IMR-90 (cell line): ENCODE measurements at regions not wholly inside any gene's neighbourhood (a gene's known extent, or its start where the extent isn't known, plus 50 kb on each side); places are given as distances from the start of the nearest gene placed in this dataset.

Source experiments
- ATAC-seq: fragments of 200-7000 bp; cut with Tn5 transposase; 2 replicates; pipeline ENCODE4 v1.9.1; 2020; ENCODE audit warnings: low read depth, mild to moderate bottlenecking, moderate library complexity
- BruUV-seq: library from RNA; stranded (reverse); fragments of 400-500 nt; replicated peaks from 2 replicates; lab custom pipeline; 2021; lab: Mats Ljungman, UMichigan
- CTCF ChIA-PET: fragments of 300-600 bp; formaldehyde crosslinking; extraction: SDS; loops from one replicate; lab custom pipeline; 2021; ENCODE audit warnings: antibody characterized with exemption; lab: Yijun Ruan, JAX
- POLR2A ChIA-PET: fragments of 300-600 bp; sonication (Branson Sonifier 250); formaldehyde crosslinking; loops from one replicate; lab custom pipeline; 2022; ENCODE audit warnings: antibody characterized with exemption; ENCODE audit not compliant: unreplicated experiment; lab: Charles Lee
- DNase-seq: peaks from one replicate; pipeline ENCODE4 v3.0.0; 2013
- H2AFZ ChIP-seq: replicated peaks from 2 replicates; pipeline ENCODE3; 2013; ENCODE audit warnings: low read length, mild to moderate bottlenecking; ENCODE audit not compliant: poor library complexity
- H2AK5ac ChIP-seq: 2 replicates; pipeline ENCODE4 v1.6.1; 2013; ENCODE audit warnings: low read depth, low read length, inconsistent platforms
- H2AK9ac ChIP-seq: replicated peaks from 2 replicates; pipeline ENCODE3; 2013; ENCODE audit warnings: mild to moderate bottlenecking, low read depth, low read length, moderate library complexity; ENCODE audit not compliant: poor library complexity
- H2BK120ac ChIP-seq: 2 replicates; pipeline ENCODE4 v1.6.1; 2013; ENCODE audit warnings: low read depth, low read length, inconsistent platforms
- H2BK15ac ChIP-seq: 3 replicates; pipeline ENCODE4 v1.6.1; 2013; ENCODE audit warnings: low read depth, low read length, inconsistent platforms
- H2BK20ac ChIP-seq: 2 replicates; pipeline ENCODE4 v1.6.1; 2013; ENCODE audit warnings: low read depth, mild to moderate bottlenecking, inconsistent platforms, low read length, moderate library complexity
- H2BK5ac ChIP-seq: 2 replicates; pipeline ENCODE4 v1.6.1; 2013; ENCODE audit warnings: mild to moderate bottlenecking, low read depth, low read length, inconsistent platforms; ENCODE audit not compliant: poor library complexity, severe bottlenecking
- H3K14ac ChIP-seq: replicated peaks from 2 replicates; pipeline ENCODE4 v1.6.1; 2013; ENCODE audit warnings: low read depth, low read length, inconsistent platforms
- H3K18ac ChIP-seq: 2 replicates; pipeline ENCODE4 v1.6.1; 2013; ENCODE audit warnings: low read depth, low read length, control low read depth
- H3K23ac ChIP-seq: 2 replicates; pipeline ENCODE4 v1.6.1; 2013; ENCODE audit warnings: low read depth, low read length, inconsistent platforms
- H3K27ac ChIP-seq: 2 replicates; pipeline ENCODE4 v1.5.1; 2013; ENCODE audit warnings: mild to moderate bottlenecking, control low read depth, low read length; ENCODE audit not compliant: insufficient read depth
- H3K27me3 ChIP-seq: 2 replicates; pipeline ENCODE4 v1.6.1; 2013; ENCODE audit warnings: low read length; ENCODE audit not compliant: control insufficient read depth, insufficient read depth
- H3K36me3 ChIP-seq: 2 replicates; pipeline ENCODE4 v1.6.1; 2013; ENCODE audit warnings: low read length, mixed read lengths; ENCODE audit not compliant: control insufficient read depth, insufficient read depth
- H3K4ac ChIP-seq: 2 replicates; pipeline ENCODE4 v1.6.1; 2013; ENCODE audit warnings: low read depth, low read length, inconsistent platforms
- H3K4me1 ChIP-seq: 2 replicates; pipeline ENCODE4 v1.6.1; 2013; ENCODE audit warnings: low read length, mixed read lengths; ENCODE audit not compliant: control insufficient read depth, insufficient read depth
- H3K4me2 ChIP-seq: 2 replicates; pipeline ENCODE4 v1.6.1; 2013; ENCODE audit warnings: low read depth, mild to moderate bottlenecking, control low read depth, low read length, moderate library complexity
- H3K4me3 ChIP-seq: 2 replicates; pipeline ENCODE4 v1.5.1; 2013; ENCODE audit warnings: low read depth, mild to moderate bottlenecking, control low read depth, low read length, moderate library complexity; ENCODE audit not compliant: insufficient read depth
- H3K56ac ChIP-seq: 2 replicates; pipeline ENCODE4 v1.6.1; 2013; ENCODE audit warnings: low read length, inconsistent platforms; ENCODE audit not compliant: insufficient read depth; ENCODE audit errors: extremely low read depth
- H3K79me1 ChIP-seq, 2 experiments: 2 replicates each; pipeline ENCODE4 v1.6.1; 2013; ENCODE audit warnings: low read length in 2 of 2, inconsistent platforms in 1 of 2, low read depth in 1 of 2
- H3K9ac ChIP-seq: 2 replicates; pipeline ENCODE4 v1.6.1; 2013; ENCODE audit warnings: low read depth, low read length, control low read depth
- H3K9me1 ChIP-seq: 2 replicates; pipeline ENCODE4 v1.6.1; 2013; ENCODE audit warnings: low read length, inconsistent platforms; ENCODE audit not compliant: insufficient read depth
- H3K9me3 ChIP-seq: 2 replicates; pipeline ENCODE4 v1.6.1; 2013; ENCODE audit warnings: low read length; ENCODE audit not compliant: control insufficient read depth, insufficient read depth
- H4K20me1 ChIP-seq: 2 replicates; pipeline ENCODE4 v1.6.1; 2013; ENCODE audit warnings: low read length, inconsistent platforms; ENCODE audit not compliant: insufficient read depth
- H4K5ac ChIP-seq: 2 replicates; pipeline ENCODE4 v1.6.1; 2013; ENCODE audit warnings: mild to moderate bottlenecking, low read depth, low read length, control low read depth
- H4K8ac ChIP-seq, 2 experiments: 2 replicates each; pipeline ENCODE4 v1.6.1; 2013; ENCODE audit warnings: low read depth in 2 of 2, low read length in 2 of 2, control low read depth in 1 of 2, inconsistent platforms in 1 of 2
- H4K91ac ChIP-seq: 2 replicates; pipeline ENCODE4 v1.6.1; 2013; ENCODE audit warnings: low read depth, low read length, inconsistent platforms; ENCODE audit not compliant: insufficient read depth
- BHLHE40 ChIP-seq: fragments of 150-350 bp; IDR thresholded peaks from 2 replicates; pipeline ENCODE4 v1.6.1; 2016; ENCODE audit warnings: mild to moderate bottlenecking, low read depth, low read length
- CEBPB ChIP-seq: IDR thresholded peaks from 2 replicates; pipeline ENCODE4 v1.6.1; 2012; ENCODE audit warnings: low read depth, low read length, improper control_type of control experiment
- FOS ChIP-seq: fragments of 150-350 bp; IDR thresholded peaks from 2 replicates; pipeline ENCODE4 v1.6.1; 2016; ENCODE audit warnings: low read depth, low read length
- MAFK ChIP-seq: IDR thresholded peaks from 2 replicates; pipeline ENCODE4 v1.6.1; 2012; ENCODE audit warnings: low read depth, low read length, improper control_type of control experiment
- MAZ ChIP-seq: IDR thresholded peaks from 2 replicates; pipeline ENCODE4 v1.6.1; 2012; ENCODE audit warnings: low read depth, mild to moderate bottlenecking, low read length, improper control_type of control experiment, moderate library complexity, borderline replicate concordance
- MXI1 ChIP-seq: IDR thresholded peaks from 2 replicates; pipeline ENCODE4 v1.6.1; 2012; ENCODE audit warnings: low read depth, mild to moderate bottlenecking, low read length, moderate library complexity, borderline replicate concordance
- NFE2L2 ChIP-seq: fragments of 150-350 bp; IDR thresholded peaks from 2 replicates; pipeline ENCODE4 v1.6.1; 2016; ENCODE audit warnings: low read depth, mild to moderate bottlenecking, low read length
- POLR2A ChIP-seq: IDR thresholded peaks from 2 replicates; pipeline ENCODE4 v1.6.1; 2012; ENCODE audit warnings: mild to moderate bottlenecking, low read depth, low read length
- RAD21 ChIP-seq: IDR thresholded peaks from 2 replicates; pipeline ENCODE4 v1.6.1; 2012; ENCODE audit warnings: low read length, improper control_type of control experiment
- RCOR1 ChIP-seq: IDR thresholded peaks from 2 replicates; pipeline ENCODE4 v1.6.1; 2012; ENCODE audit warnings: mild to moderate bottlenecking, low read length, improper control_type of control experiment; ENCODE audit not compliant: insufficient replicate concordance
- RFX5 ChIP-seq: IDR thresholded peaks from 2 replicates; pipeline ENCODE4 v1.8.0; 2012; ENCODE audit warnings: low read depth, mild to moderate bottlenecking, low read length, moderate library complexity
- SMC3 ChIP-seq: fragments of 150-350 bp; IDR thresholded peaks from 2 replicates; pipeline ENCODE4 v1.6.1; 2016; ENCODE audit warnings: low read depth, mild to moderate bottlenecking, antibody characterized with exemption, low read length, moderate library complexity
- WGBS, 2 experiments: methylation state at CpG; one replicate each; pipeline versions ENCODE4 v1.1.5 to v1.1.7; 2013; ENCODE audit warnings: missing lambda C conversion rate in 2 of 2; ENCODE audit not compliant: insufficient read length in 1 of 2; ENCODE audit errors: extremely low coverage in 2 of 2; 5-methylcytosine and 5-hydroxymethylcytosine counted together
- dilution Hi-C: fragments of 300-500 bp; cut with HindIII; formaldehyde crosslinking; loops from one replicate; pipeline ENCODE4 v1.14.3; 2018; ENCODE audit warnings: low sequenced_read_pairs; ENCODE audit not compliant: unreplicated experiment
- in situ Hi-C: fragments of 300-500 bp; cut with MboI; formaldehyde crosslinking; loops from 3 replicates; pipeline ENCODE4 v1.14.3; 2019; ENCODE audit warnings: low sequenced_read_pairs, inconsistent platforms, mixed read lengths
- intact Hi-C: fragments of 100-400 bp; cut with micrococcal nuclease; formaldehyde crosslinking; loops from 2 replicates; pipeline ENCODE4 v1.10.0; 2022
- TF ChIP-seq, protein P1 (sequence below): conservative IDR thresholded peaks from 2 replicates; pipeline ENCODE4 v1.5.1; 2012; ENCODE audit warnings: mild to moderate bottlenecking, low read depth, low read length, improper control_type of control experiment
- TF ChIP-seq, protein P2 (sequence below): fragments of 150-350 bp; IDR thresholded peaks from 2 replicates; pipeline ENCODE4 v1.6.1; 2017; ENCODE audit warnings: mild to moderate bottlenecking, antibody characterized with exemption, low read length, low read depth

DNA sequence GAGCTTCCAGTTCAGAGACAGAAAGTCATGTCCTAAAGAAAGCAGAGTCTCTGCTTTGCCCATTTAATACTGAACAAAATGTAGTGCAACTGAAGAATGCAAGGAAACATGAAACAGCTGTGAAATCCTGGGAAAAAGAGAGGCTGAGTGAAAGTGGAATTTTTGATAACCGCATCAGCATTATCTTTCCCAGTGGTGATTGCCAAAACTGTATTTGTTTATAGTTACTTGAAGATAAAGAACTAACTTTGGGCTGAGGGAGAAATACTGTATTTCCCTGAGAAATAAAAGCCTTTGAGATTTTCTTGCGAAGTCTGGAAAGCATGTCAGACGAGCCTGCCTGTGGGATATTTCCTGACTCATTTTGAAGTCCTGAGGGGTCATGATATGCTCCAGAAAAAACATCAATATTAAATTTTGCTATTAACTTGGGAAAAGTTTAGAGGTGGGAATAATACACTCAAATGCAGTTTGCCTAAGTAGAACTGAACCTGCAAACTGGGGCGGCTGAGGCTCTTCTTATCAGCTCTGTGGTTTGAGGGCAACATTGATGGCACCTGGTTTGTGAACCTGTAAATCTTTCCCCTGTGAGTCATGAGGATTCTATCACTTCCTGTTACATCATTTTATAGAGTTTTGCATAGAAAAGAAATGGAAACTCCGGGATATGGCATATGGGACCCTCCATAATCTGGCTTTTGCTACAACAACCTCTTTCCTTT, 855.3 kb downstream of the MCTP2 start:
- Histone ChIP-seq H2AFZ (no peak overlapping the region), H3K23ac (no peak overlapping the region), H2AK9ac (no peak overlapping the region), H2BK15ac (no peak overlapping the region), H4K5ac (no peak overlapping the region; the same call in 1 of the 2 replicates), H3K27me3 (no peaks in the 10 kb centered on the region), H3K4me3 (no peak overlapping the region), H2BK120ac (no peak overlapping the region), H3K79me1 (no peaks in the 10 kb centered on the region), H3K9ac (no peak overlapping the region), H2AK5ac (no peak overlapping the region), H4K8ac (no peak overlapping the region), H3K4ac (no peak overlapping the region), H3K9me3 (no peaks in the 10 kb centered on the region), H3K56ac (no peak overlapping the region), H3K4me1 (no peaks in the 10 kb centered on the region; the same call in 1 of the 2 replicates), H3K27ac (peak overlapping the region; percentile 20; the same call in 1 of the 2 replicates), H3K18ac (no peak overlapping the region), H3K14ac (no peak overlapping the region), H2BK20ac (no peak overlapping the region), H3K4me2 (peak overlapping the region; percentile 70), H3K36me3 (no peaks in the 10 kb centered on the region), H2BK5ac (no peak overlapping the region), H4K91ac (no peak overlapping the region), H4K20me1 (no peaks in the 10 kb centered on the region), H3K9me1 (no peaks in the 10 kb centered on the region)
- DNase-seq: peak; percentile 76
- peak; percentile 65 for ATAC-seq
- in situ Hi-C loops: no loop called here
- POLR2A ChIA-PET: no interaction called here
- WGBS, 2 experiments: 60% methylated on average over 1 of the region's 5 CpGs; no CpG with 5 or more reads in 1 of the 2 experiments
- intact Hi-C loops: no loop called here
- no TSS peak for BruUV-seq
- TF ChIP-seq NFE2L2 (no peak), CEBPB (no peak), FOS (no peak), MXI1 (no peak), SMC3 (no peak), BHLHE40 (no peak), RFX5 (no peak), POLR2A (no peak), RCOR1 (no peak), MAZ (no peak), MAFK (no peak), RAD21 (no peak)
- TF ChIP-seq, protein P1, sequence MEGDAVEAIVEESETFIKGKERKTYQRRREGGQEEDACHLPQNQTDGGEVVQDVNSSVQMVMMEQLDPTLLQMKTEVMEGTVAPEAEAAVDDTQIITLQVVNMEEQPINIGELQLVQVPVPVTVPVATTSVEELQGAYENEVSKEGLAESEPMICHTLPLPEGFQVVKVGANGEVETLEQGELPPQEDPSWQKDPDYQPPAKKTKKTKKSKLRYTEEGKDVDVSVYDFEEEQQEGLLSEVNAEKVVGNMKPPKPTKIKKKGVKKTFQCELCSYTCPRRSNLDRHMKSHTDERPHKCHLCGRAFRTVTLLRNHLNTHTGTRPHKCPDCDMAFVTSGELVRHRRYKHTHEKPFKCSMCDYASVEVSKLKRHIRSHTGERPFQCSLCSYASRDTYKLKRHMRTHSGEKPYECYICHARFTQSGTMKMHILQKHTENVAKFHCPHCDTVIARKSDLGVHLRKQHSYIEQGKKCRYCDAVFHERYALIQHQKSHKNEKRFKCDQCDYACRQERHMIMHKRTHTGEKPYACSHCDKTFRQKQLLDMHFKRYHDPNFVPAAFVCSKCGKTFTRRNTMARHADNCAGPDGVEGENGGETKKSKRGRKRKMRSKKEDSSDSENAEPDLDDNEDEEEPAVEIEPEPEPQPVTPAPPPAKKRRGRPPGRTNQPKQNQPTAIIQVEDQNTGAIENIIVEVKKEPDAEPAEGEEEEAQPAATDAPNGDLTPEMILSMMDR: no peak
- TF ChIP-seq, protein P2, sequence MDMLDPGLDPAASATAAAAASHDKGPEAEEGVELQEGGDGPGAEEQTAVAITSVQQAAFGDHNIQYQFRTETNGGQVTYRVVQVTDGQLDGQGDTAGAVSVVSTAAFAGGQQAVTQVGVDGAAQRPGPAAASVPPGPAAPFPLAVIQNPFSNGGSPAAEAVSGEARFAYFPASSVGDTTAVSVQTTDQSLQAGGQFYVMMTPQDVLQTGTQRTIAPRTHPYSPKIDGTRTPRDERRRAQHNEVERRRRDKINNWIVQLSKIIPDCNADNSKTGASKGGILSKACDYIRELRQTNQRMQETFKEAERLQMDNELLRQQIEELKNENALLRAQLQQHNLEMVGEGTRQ: no peak
- CTCF ChIA-PET: no interaction called here
- dilution Hi-C loops: no loop called here
